ENCODE measurements at regions not wholly inside any gene's neighbourhood (a gene's known extent, or its start where the extent isn't known, plus 50 kb on each side); places are given as distances from the start of the nearest gene placed in this dataset.

DNA sequence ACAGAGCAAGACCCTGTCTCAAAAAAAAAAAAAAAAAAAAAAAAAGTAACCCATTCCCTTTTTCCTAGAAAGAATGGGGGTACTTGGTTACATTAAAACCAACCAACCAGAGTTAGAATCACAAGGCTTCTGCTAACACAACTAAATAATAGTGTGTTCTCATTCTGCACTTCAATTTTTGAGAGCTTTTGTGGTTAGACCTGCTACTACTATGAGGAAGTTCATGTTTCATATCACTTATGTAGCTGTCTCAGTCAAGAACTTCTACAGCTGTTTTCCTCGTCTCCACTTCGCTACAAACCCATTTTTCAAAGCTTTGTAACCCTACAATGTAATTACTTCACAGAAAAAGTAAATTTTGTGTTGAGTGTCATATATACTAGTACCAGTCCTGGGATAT, 58.3 kb downstream of the PDHA2 start:
- Histone ChIP-seq H3K36me3 (ENCODE audit: control insufficient read depth in 4 of 4, insufficient read depth in 3 of 4, low read depth in 1 of 4, low read length in 3 of 4) (no peaks in the 10 kb centered on the region), H3K9me3 (ENCODE audit: control insufficient read depth in 4 of 4, low read length in 3 of 4) (no peaks in the 10 kb centered on the region), H3K9ac (ENCODE audit: low read depth in 1 of 2, low read length in 2 of 2) (no peak overlapping the region), H3K27ac (ENCODE audit: low read depth in 1 of 2, low read length in 2 of 2) (no peak overlapping the region), H3K4me1 (ENCODE audit: control insufficient read depth in 4 of 4, insufficient read depth in 4 of 4, low read length in 3 of 4) (no peaks in the 10 kb centered on the region), H3K4me3 (ENCODE audit: low read depth in 1 of 3, low read length in 3 of 3) (no peak overlapping the region), H3K27me3 (ENCODE audit: control insufficient read depth in 4 of 4, insufficient read depth in 4 of 4, low read length in 3 of 4) (no peaks in the 10 kb centered on the region)
- 55% methylated on average over 2 of the region's 2 CpGs for WGBS
- DNase-seq (ENCODE audit: low spot score) = no peak
- TF ChIP-seq NR2F2 (IDR thresholded peaks at IDR 0.05) = no peak
- no peak for TF ChIP-seq HNF4A (conservative IDR thresholded peaks at IDR 0.05)
- TF ChIP-seq, protein P1, sequence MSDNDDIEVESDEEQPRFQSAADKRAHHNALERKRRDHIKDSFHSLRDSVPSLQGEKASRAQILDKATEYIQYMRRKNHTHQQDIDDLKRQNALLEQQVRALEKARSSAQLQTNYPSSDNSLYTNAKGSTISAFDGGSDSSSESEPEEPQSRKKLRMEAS (IDR thresholded peaks at IDR 0.05) = no peak
- TF ChIP-seq HNF4G (IDR thresholded peaks at IDR 0.05) = no peak
- no peak for TF ChIP-seq EGR1 (IDR thresholded peaks at IDR 0.05; ENCODE audit: low read depth in 2 of 2)
- TF ChIP-seq YY1 (IDR thresholded peaks at IDR 0.05) = no peak
- TF ChIP-seq GABPA (IDR thresholded peaks at IDR 0.05 in 1 of 2, conservative IDR thresholded peaks at IDR 0.05 in 1 of 2) = no peak
- no peak for TF ChIP-seq FOXA1 (IDR thresholded peaks at IDR 0.05)
- no peak for TF ChIP-seq RAD21 (IDR thresholded peaks at IDR 0.05)

DNA sequence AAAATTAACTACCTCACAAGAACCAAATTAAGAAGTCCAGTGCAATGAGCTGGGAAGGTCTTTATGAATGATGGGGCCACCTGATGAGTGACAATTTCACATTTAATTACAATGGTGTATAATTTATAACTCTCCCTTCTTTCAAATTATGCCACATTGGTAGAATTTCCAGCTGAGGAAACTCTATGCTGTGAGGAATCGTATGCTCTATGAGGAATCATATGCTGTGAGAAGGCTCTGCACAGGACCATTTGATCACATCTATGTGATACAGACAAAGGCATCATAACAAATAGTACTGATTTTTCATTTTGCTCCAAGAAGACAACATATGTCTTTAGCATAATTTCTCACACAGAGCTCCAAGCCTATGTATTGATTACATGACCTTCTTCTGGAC, 69.3 kb downstream of the PDHA2 start:
- no peak for TF ChIP-seq EGR1 (IDR thresholded peaks at IDR 0.05; ENCODE audit: low read depth in 2 of 2)
- TF ChIP-seq, protein P2, sequence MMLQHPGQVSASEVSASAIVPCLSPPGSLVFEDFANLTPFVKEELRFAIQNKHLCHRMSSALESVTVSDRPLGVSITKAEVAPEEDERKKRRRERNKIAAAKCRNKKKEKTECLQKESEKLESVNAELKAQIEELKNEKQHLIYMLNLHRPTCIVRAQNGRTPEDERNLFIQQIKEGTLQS (IDR thresholded peaks at IDR 0.05) = no peak
- TF ChIP-seq HNF4G (IDR thresholded peaks at IDR 0.05) = no peak
- TF ChIP-seq, protein P3, sequence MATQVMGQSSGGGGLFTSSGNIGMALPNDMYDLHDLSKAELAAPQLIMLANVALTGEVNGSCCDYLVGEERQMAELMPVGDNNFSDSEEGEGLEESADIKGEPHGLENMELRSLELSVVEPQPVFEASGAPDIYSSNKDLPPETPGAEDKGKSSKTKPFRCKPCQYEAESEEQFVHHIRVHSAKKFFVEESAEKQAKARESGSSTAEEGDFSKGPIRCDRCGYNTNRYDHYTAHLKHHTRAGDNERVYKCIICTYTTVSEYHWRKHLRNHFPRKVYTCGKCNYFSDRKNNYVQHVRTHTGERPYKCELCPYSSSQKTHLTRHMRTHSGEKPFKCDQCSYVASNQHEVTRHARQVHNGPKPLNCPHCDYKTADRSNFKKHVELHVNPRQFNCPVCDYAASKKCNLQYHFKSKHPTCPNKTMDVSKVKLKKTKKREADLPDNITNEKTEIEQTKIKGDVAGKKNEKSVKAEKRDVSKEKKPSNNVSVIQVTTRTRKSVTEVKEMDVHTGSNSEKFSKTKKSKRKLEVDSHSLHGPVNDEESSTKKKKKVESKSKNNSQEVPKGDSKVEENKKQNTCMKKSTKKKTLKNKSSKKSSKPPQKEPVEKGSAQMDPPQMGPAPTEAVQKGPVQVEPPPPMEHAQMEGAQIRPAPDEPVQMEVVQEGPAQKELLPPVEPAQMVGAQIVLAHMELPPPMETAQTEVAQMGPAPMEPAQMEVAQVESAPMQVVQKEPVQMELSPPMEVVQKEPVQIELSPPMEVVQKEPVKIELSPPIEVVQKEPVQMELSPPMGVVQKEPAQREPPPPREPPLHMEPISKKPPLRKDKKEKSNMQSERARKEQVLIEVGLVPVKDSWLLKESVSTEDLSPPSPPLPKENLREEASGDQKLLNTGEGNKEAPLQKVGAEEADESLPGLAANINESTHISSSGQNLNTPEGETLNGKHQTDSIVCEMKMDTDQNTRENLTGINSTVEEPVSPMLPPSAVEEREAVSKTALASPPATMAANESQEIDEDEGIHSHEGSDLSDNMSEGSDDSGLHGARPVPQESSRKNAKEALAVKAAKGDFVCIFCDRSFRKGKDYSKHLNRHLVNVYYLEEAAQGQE (IDR thresholded peaks at IDR 0.05) = no peak
- no peak for TF ChIP-seq NR2F2 (IDR thresholded peaks at IDR 0.05)
- TF ChIP-seq, protein P4, sequence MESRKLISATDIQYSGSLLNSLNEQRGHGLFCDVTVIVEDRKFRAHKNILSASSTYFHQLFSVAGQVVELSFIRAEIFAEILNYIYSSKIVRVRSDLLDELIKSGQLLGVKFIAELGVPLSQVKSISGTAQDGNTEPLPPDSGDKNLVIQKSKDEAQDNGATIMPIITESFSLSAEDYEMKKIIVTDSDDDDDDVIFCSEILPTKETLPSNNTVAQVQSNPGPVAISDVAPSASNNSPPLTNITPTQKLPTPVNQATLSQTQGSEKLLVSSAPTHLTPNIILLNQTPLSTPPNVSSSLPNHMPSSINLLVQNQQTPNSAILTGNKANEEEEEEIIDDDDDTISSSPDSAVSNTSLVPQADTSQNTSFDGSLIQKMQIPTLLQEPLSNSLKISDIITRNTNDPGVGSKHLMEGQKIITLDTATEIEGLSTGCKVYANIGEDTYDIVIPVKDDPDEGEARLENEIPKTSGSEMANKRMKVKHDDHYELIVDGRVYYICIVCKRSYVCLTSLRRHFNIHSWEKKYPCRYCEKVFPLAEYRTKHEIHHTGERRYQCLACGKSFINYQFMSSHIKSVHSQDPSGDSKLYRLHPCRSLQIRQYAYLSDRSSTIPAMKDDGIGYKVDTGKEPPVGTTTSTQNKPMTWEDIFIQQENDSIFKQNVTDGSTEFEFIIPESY (IDR thresholded peaks at IDR 0.05) = no peak
- no peak for TF ChIP-seq RAD21 (IDR thresholded peaks at IDR 0.05)
- TF ChIP-seq FOXA2 (IDR thresholded peaks at IDR 0.05) = no peak
- no peak for TF ChIP-seq SP1 (IDR thresholded peaks at IDR 0.05)
- TF ChIP-seq TAF1 (conservative IDR thresholded peaks at IDR 0.05) = no peak
- TF ChIP-seq GABPA (IDR thresholded peaks at IDR 0.05 in 1 of 2, conservative IDR thresholded peaks at IDR 0.05 in 1 of 2) = no peak
- TF ChIP-seq RXRA (IDR thresholded peaks at IDR 0.05) = no peak
- TF ChIP-seq, protein P5, sequence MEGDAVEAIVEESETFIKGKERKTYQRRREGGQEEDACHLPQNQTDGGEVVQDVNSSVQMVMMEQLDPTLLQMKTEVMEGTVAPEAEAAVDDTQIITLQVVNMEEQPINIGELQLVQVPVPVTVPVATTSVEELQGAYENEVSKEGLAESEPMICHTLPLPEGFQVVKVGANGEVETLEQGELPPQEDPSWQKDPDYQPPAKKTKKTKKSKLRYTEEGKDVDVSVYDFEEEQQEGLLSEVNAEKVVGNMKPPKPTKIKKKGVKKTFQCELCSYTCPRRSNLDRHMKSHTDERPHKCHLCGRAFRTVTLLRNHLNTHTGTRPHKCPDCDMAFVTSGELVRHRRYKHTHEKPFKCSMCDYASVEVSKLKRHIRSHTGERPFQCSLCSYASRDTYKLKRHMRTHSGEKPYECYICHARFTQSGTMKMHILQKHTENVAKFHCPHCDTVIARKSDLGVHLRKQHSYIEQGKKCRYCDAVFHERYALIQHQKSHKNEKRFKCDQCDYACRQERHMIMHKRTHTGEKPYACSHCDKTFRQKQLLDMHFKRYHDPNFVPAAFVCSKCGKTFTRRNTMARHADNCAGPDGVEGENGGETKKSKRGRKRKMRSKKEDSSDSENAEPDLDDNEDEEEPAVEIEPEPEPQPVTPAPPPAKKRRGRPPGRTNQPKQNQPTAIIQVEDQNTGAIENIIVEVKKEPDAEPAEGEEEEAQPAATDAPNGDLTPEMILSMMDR (IDR thresholded peaks at IDR 0.05; ENCODE audit: low read depth, low read length, missing input control) = no peak
- TF ChIP-seq, protein P1 (IDR thresholded peaks at IDR 0.05) = no peak
- no peak for TF ChIP-seq YY1 (IDR thresholded peaks at IDR 0.05)
- no peak for TF ChIP-seq JUND (IDR thresholded peaks at IDR 0.05)
- no peak for TF ChIP-seq HNF4A (conservative IDR thresholded peaks at IDR 0.05)
- TF ChIP-seq FOXA1 (IDR thresholded peaks at IDR 0.05) = no peak
- no peak for DNase-seq (ENCODE audit: low spot score)
- Histone ChIP-seq H3K27me3 (ENCODE audit: control insufficient read depth in 4 of 4, insufficient read depth in 4 of 4, low read length in 3 of 4) (no peaks in the 10 kb centered on the region), H3K9ac (ENCODE audit: low read depth in 1 of 2, low read length in 2 of 2) (no peak overlapping the region), H3K4me1 (ENCODE audit: control insufficient read depth in 4 of 4, insufficient read depth in 4 of 4, low read length in 3 of 4) (no peaks in the 10 kb centered on the region), H3K27ac (ENCODE audit: low read depth in 1 of 2, low read length in 2 of 2) (no peak overlapping the region), H3K4me3 (ENCODE audit: low read depth in 1 of 3, low read length in 3 of 3) (no peak overlapping the region), H3K36me3 (ENCODE audit: control insufficient read depth in 4 of 4, insufficient read depth in 3 of 4, low read depth in 1 of 4, low read length in 3 of 4) (no peaks in the 10 kb centered on the region), H3K9me3 (ENCODE audit: control insufficient read depth in 4 of 4, low read length in 3 of 4) (peaks cover 0 to under 1% (median 0%) of the 10 kb centered on the region in 4 donors)
- WGBS = 70% methylated on average over 1 of the region's 1 CpG

Data from liver (tissue), 8 donors.